ENCODE measurements at regions not wholly inside any gene's neighbourhood (a gene's known extent, or its start where the extent isn't known, plus 50 kb on each side); places are given as distances from the start of the nearest gene placed in this dataset.

GRCh38 chr1:163614361-163614760 lies 292.6 kb downstream of the NUF2 start:
- TF ChIP-seq TAF1 (IDR thresholded peaks at IDR 0.05; ENCODE audit: low read depth) (no peak), REST (IDR thresholded peaks at IDR 0.05; ENCODE audit: low read depth) (no peak), EP300 (IDR thresholded peaks at IDR 0.05; ENCODE audit: borderline replicate concordance) (no peak), YY1 (IDR thresholded peaks at IDR 0.05; ENCODE audit: low read depth) (no peak), EGR1 (IDR thresholded peaks at IDR 0.05) (no peak), CREB1 (IDR thresholded peaks at IDR 0.05; ENCODE audit: low read depth) (no peak), RAD21 (IDR thresholded peaks at IDR 0.05; ENCODE audit: low read depth) (no peak), USF1 (IDR thresholded peaks at IDR 0.05) (no peak), MAX (IDR thresholded peaks at IDR 0.05) (no peak)
